Fibroblast of lung (primary cell): ENCODE measurements at regions not wholly inside any gene's neighbourhood (a gene's known extent, or its start where the extent isn't known, plus 50 kb on each side); places are given as distances from the start of the nearest gene placed in this dataset.

ENCODE experiments used
- EZH2 ChIP-seq: IDR thresholded peaks from 2 replicates; pipeline ENCODE4 v1.5.1; 2012; ENCODE audit warnings: low read length, control low read depth, mild to moderate bottlenecking; ENCODE audit errors: missing control alignments
- TF ChIP-seq, protein P1 (sequence below), 2 donors: IDR thresholded peaks in 1 of 2; conservative IDR thresholded peaks in 1 of 2; 1 replicate in 1 of 2; 2 replicates in 1 of 2; pipeline ENCODE4 v1.5.1; 2011 to 2012; ENCODE audit warnings: low read length in 2 of 2, control low read depth in 1 of 2, inconsistent platforms in 1 of 2, low read depth in 1 of 2, mild to moderate bottlenecking in 1 of 2

- no peak for TF ChIP-seq EZH2
- TF ChIP-seq, protein P1, sequence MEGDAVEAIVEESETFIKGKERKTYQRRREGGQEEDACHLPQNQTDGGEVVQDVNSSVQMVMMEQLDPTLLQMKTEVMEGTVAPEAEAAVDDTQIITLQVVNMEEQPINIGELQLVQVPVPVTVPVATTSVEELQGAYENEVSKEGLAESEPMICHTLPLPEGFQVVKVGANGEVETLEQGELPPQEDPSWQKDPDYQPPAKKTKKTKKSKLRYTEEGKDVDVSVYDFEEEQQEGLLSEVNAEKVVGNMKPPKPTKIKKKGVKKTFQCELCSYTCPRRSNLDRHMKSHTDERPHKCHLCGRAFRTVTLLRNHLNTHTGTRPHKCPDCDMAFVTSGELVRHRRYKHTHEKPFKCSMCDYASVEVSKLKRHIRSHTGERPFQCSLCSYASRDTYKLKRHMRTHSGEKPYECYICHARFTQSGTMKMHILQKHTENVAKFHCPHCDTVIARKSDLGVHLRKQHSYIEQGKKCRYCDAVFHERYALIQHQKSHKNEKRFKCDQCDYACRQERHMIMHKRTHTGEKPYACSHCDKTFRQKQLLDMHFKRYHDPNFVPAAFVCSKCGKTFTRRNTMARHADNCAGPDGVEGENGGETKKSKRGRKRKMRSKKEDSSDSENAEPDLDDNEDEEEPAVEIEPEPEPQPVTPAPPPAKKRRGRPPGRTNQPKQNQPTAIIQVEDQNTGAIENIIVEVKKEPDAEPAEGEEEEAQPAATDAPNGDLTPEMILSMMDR (conservative IDR thresholded peaks at IDR 0.05 in 1 of 2, IDR thresholded peaks at IDR 0.05 in 1 of 2; ENCODE audit: low read depth in 1 of 2, low read length in 2 of 2) = no peak
Observed at GRCh38 chr1:118254001-118254400, 69.0 kb upstream of the SPAG17 start.
